ENCODE measurements at regions not wholly inside any gene's neighbourhood (a gene's known extent, or its start where the extent isn't known, plus 50 kb on each side); places are given as distances from the start of the nearest gene placed in this dataset.
"Not testable (repeated sequence)": the region's sequence is repeated elsewhere in the genome, so short reads cannot be mapped to it uniquely, and the experiment has no call there.

DNA sequence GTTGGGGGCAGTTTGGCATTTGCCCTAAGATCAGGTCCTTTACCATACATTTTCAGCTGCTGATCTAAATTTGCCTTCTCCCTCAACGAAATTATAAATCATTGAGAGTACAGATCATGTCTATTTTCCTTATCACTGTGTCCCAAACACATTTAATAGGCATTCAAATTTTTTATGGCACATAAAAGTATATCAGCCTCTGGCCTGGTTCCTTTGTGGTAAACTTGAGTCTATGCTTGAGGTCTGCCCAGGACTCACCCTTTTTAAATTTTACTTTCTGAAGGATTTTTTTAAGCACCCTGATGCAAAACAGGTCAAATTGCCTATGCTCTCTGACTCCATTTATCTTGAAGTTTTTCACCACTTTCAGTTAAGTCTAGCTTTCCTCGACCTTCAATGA lies 163.6 kb upstream of the GRIN3A start:
- no peak for DNase-seq (ENCODE audit: low read depth in 4 of 4, low spot score in 3 of 4)

DNA sequence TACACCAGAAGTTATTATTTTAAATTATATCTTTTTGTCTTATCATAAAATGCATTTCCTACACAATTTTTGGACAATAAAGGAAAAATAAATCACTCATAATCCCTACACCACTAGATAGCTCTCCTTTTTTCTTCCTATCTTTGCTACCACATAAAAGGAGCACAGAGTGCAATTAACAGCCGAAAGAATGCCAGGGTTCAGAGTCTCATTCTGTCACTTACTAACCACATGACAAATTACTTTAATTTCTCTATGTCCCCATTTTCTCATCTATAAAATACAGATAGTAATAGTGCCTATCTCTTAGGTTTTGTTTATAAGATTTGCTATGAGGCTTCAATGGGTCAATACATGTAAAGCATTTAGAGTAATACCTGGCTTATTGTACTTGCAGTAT lies 158.7 kb upstream of the GRIN3A start:
- no peak for DNase-seq (ENCODE audit: low read depth in 4 of 4, low spot score in 3 of 4)

DNA sequence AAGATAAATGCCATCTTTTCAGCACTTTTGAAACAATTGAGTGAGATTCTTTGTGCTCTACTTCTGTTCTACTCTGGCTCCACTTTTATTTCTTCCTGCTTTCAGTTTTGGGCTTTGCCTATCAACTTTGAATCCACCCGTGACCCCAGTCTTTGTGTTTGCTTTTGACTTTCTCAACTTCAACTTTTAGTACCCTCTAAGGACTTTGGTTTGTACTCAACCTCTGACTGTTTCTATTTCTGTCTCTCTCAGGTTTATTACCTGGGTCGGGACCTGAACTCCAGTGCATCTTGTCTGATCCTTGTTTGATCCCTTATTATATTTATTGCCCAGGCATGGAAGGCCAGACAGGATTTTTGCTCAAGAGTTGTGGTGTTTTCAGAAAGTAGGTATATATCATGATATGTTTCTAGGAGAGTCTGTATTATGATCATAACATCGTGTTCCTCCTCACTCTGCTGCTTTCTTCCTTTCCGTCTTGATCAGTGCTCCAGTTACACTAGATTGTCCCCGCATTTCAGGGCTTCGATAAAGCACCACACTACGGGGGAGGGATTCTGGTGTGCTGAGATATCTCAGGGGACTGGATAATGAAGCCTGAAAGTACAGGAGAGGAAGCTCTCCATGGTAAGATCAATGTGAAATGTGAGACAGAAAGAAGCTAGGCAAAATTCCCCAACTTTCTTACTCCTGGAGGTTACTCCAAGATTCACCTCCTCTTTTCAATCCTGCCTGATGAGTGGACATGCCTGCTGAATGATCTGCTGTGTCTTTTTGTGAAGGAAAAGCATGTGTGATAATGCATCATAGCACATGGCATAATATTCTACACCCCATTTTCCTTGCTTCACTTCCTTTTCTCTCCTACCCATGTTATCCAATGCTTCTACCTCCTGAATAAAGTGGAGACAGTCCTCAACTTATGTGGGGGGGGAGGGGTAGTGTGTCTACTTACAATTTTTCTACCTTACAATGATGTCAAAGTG lies 155.5 kb upstream of the GRIN3A start:
- DNase-seq (ENCODE audit: low read depth in 4 of 4, low spot score in 3 of 4), result peak in 1 of 4 donors; percentile 1

DNA sequence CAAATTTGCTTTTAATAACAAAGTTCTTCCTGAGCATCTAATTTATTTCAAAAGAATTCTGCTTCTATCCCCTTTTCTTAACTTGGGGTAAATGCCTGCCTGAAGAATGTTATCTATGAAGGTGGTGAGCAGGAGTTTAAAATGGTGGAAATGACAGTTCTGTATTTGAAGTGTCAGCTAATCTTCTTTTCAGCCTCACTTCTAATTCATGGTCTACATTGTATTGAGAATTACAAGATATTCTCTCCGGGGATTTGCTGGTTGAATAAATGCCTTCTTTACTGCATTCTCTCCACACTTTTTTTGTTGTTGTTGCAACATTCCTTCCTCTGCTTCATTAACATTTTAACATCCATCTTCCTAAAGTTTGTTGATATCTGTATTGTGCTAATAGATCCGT lies 143.1 kb upstream of the GRIN3A start:
- DNase-seq (ENCODE audit: low read depth in 4 of 4, low spot score in 3 of 4), result no peak

DNA sequence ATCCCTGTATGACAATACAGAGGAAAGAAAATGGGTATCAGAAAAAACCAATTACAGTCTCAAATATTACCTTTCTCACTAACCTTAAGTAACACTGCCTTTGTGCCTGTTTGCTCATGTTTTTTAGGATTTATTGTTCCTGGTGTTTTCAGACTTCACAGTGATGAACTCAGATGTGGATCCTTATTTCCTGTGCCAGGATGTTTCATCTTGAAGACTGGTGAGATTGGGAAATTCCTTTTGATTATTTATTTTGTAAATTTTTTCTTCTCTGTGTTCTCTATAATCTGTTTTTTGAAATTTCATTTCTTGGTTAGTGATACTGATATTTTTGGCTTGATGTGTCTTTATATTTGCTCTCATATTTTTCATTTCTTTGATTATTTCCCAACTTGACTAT lies 142.4 kb upstream of the GRIN3A start:
- DNase-seq (ENCODE audit: low read depth in 4 of 4, low spot score in 3 of 4), result no peak

DNA sequence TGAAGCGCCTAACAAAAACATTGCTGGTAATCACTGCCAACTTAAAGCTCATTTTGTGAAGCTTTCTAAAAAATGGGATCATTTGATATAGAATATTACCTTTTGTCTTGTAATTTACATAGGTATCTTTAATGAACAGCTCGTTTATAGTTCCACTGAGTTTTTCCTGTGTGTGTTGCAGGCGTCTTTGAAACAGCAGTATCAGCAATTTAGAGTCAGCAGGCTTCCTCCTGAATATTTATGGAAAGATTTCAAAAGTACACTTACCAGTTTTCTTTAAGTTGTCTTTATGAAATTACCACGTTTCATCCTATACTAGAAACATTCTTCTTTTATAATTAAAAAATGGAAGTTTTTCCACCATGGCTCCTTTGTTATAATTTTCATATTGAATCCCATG lies 140.3 kb upstream of the GRIN3A start:
- DNase-seq (ENCODE audit: low read depth in 4 of 4, low spot score in 3 of 4), result no peak

DNA sequence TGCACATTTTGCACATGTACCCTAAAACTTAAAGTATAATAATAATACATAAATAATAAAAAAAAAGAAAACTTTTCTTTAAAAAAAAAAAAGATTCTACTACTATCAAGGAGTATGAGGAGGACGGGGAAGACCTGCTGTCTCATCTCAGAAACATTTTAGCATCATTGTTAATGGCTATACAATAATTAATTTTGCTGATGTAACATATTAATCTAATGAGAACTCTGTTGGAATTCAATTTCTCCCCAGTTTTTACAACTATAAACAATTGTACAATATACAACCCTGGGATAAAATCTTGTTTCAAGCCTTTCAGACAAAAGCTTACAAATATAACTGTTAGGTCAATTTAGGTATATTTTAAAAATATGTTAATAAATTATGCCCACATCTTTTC lies 139.0 kb upstream of the GRIN3A start:
- DNase-seq (ENCODE audit: low read depth in 4 of 4, low spot score in 3 of 4), result no peak

DNA sequence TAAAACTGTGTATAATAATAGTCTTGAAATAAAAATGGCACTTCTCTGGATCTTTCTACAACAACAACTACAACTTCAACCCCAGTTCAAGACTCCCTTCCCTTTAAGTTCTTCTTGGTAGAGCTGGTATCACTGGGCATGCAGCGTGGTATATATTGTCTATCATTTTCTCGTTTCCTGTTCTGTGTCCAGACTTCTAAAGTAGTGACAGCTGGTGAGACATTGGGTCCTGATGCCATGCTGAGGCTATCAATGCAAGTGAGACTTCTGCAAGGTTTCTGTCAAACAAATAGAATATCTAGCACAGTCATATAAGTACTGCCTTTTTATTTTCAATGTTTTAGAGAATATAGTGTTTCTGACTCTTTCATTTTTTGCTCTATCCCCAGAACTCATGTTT lies 123.0 kb upstream of the GRIN3A start:
- DNase-seq (ENCODE audit: low read depth in 4 of 4, low spot score in 3 of 4), result no peak

DNA sequence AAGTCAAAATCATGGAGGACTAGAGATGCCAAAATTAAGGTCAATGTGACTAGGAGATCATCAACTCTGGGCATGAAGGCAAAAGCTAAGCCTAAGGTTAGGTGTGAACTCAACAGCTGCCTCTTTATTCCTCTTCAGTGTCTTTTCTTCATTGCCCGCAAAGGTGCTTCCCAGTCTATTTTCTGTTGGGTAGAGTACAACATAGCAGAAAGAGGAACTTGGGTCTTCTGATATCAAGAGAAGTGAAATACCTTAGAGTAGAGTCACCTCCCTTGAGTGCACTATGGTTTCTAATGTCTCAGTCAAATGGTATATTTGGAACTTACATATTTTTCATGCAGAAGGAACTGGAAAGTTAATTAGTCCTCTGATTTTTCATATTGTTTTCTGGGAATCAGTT lies 122.5 kb upstream of the GRIN3A start:
- DNase-seq (ENCODE audit: low read depth in 4 of 4, low spot score in 3 of 4), result no peak

DNA sequence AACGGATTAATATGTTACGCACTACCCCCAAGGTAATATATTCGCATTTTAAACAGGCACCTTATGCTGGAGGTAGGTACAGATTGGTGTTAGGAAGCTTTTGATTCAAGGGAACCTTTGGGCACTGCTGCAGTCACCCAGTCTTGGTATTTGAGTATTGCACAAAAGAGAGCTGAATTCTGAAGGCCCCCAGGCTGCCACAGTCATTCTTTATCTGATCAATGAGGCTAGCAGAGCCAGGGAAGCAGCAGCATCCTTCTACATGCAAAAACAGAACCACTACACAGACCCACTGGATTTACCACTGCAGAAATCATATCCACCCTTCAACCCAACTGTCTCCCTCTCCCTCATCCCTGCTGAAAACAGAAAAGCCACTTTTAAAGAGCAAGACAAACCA lies 121.2 kb upstream of the GRIN3A start:
- no peak for DNase-seq (ENCODE audit: low read depth in 4 of 4, low spot score in 3 of 4)

DNA sequence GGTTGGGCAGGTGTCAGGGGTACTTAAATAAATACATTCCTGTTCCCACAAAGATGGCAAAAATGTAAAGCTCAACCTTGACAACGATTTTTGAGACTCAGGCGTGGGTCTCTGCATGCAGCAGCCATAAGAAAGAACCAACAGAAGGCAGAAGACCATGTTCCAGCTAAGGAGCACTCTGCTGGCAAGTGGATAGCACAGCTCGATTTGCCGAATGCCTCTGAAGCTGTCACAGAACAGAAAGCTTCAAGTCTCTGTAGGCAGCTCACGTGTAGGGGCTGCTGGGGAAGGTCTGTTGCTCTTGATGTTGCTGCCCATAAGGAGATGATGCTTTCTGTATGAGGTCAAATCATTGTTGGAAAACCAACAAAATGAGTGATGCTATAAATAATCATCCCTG lies 119.6 kb upstream of the GRIN3A start:
- DNase-seq (ENCODE audit: low read depth in 4 of 4, low spot score in 3 of 4), result no peak

DNA sequence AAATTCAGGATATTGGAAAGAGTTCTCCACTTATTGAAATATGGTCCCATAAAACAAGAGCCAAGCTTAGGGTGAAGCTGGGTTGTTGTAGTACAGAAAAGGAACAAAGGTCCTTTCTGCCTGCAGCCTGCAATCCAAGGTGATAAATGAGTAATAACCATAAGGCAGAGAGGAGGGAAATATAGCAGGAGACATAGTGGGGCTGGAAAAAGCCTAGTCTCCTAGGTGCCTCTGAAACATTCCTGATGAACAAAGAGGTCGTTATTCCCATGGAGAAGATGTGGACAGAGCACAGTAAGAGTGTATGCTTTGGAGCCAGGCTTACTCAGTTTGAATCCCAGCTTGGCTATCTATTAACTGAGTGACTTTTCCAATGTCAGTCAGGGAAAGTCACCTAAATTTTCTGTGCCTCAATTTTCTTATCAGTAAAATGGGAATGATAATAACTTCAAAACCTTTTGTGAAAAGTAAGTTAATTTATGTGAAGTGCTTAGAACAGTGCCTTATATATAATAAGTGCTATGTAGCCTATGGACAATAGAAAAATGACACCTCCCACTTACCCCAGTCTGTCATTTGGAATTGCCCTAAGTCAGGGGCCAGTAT lies 110.8 kb upstream of the GRIN3A start:
- DNase-seq (ENCODE audit: low read depth in 4 of 4, low spot score in 3 of 4), result no peak

DNA sequence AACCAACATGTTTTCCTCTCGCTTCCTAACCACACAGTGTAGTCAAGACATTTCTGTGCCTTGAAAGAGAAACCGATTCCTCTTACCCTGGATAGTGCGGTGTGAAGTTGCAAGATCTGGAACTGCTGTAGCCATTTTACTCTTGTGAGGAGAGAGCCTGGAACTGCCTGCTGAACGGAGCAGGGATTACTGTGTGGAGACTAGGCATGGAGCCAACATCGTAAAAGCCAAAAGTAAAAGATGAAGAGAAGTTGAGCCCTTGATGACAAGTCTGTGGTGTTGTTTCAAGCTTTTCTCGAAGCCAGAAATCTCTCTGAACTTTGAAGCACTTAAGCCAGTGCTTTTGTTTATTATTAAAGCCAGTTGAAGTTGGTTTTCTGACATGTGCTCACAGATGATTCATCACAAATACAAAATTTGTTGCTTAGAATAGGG lies 110.1 kb upstream of the GRIN3A start:
- peak; percentile 27 to 59 (median 43) for DNase-seq (ENCODE audit: low read depth in 4 of 4, low spot score in 3 of 4)

DNA sequence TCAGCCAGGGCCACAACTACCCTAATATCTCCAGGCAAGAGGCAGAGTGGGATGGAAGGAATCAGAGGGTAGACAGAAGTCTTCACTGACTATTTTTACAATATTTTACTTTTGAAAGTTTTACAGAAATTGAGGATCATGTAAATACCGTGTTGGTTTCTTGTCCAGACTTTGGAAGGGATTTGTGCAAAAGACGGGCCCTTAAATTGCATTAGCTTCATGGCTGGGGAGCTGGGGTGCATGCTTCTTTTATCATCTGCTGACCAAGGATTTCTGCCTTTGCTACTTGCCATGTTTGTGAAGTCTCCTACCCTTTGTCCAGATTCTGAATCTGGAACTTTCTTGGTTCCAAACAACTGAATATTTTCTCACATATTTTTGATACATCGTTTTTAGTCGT lies 107.7 kb upstream of the GRIN3A start:
- no peak for DNase-seq (ENCODE audit: low read depth in 4 of 4, low spot score in 3 of 4)

DNA sequence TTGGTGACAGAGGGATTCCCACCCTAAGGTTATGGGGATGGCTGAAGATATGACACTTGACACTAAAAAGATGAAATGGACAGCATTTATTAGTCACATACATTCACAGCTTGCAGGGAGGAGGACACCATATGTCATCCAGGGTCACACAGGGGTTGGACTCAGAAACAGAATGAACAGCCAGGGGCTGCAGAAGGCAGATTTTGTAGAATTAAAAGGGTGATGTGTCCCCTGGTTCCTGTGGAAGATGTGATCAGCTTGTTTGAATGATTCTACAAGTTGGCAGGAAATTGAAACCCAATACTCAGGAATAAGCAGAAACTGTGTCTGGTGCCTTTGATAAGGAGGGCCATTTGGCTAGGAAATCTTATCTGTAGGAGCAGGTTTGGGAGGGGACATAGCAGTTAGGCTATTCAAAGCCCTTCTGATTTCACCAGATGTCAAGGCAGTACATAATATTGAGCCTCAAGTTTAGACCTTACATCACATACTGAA lies 102.3 kb upstream of the GRIN3A start:
- no peak for DNase-seq (ENCODE audit: low read depth in 4 of 4, low spot score in 3 of 4)

DNA sequence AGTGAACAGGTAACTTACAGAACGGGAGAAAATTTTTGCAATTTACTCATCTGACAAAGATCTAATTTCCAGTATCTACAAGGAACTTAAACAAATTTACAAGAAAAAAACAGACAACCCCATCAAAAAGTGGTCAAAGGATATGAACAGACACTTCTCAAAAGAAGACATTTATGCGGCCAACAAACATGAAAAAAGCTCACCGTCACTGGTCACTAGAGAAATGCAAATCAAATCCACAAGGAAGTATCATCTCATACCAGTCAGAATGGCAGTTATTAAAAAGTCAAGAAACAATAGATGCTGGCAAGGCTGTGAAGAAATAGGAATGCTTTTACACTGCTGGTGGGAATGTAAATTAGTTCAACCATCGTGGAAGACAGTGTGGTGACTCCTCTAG lies 100.5 kb upstream of the GRIN3A start:
- DNase-seq (ENCODE audit: low read depth in 4 of 4, low spot score in 3 of 4), result not testable (repeated sequence)

DNA sequence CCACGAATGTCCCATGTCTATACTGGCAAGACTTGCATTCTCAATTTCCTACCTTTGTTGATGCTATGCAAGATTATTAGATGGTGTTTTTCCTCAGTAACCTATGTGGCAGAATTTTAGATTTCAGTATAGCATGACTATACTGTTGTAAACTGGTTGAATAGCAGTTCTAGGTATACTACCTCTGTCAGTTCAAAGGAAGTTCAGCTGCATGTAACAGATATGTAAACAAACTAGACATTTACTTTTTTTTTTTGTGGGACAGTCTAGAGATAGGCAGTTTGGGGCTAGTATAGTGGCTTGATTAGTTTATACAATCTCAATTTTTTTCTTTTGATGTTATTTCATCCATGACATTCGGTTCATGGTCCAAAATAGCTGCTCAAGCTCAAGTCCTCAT lies 97.6 kb upstream of the GRIN3A start:
- DNase-seq (ENCODE audit: low read depth in 4 of 4, low spot score in 3 of 4), result no peak

DNA sequence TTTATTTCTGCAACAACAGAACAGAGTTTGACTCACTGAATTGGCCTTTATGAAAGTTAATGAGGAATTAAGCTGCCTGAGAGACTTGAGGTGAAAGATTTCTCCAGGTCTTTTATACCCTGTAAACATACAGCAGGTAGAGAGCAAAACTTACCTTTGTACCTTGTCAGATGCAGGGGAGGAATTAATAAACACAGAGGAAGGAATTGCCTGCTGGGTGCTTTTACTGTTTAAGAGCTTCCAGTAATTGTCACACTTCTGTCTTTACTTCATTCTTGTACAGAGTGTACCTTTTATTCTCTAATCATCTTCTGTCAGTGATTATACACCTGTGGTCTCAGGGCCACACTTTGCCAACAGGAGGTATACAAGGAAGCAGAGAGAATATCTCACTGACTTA lies 94.0 kb upstream of the GRIN3A start:
- DNase-seq (ENCODE audit: low read depth in 4 of 4, low spot score in 3 of 4), result no peak

DNA sequence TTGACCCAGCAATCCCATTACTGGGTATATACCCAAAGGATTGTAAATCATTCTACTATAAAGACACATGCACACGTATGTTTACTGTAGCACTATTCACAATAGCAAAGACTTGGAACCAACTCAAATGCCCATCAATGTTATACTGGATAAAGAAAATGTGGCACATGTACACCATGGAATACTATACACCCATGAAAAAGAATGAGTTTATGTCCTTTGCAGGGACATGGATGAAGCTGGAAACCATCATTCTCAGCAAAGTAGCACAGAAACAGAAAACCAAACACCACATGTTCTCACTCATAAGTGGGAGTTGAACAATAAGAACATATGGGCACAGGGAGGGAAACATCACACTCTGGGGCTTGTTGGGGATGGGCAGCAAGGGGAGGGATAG lies 83.0 kb upstream of the GRIN3A start:
- DNase-seq (ENCODE audit: low read depth in 4 of 4, low spot score in 3 of 4), result not testable (repeated sequence)

DNA sequence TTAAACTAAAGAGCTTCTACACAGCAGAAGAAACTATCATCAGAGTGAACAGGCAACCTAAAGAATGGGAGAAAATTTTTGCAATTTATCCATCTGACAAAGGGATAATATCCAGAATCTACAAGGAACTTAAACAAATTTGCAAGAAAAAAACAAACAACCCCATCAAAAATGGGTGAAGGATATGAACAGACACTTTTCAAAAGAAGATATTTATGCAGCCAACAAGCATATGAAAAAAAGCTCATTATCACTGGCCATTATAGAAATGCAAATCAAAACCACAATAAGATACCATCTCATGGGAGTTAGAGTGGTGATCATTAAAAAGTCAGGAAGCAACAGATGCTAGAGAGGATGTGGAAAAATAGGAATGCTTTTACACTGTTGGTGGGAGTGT lies 82.5 kb upstream of the GRIN3A start:
- DNase-seq (ENCODE audit: low read depth in 4 of 4, low spot score in 3 of 4), result not testable (repeated sequence)

DNA sequence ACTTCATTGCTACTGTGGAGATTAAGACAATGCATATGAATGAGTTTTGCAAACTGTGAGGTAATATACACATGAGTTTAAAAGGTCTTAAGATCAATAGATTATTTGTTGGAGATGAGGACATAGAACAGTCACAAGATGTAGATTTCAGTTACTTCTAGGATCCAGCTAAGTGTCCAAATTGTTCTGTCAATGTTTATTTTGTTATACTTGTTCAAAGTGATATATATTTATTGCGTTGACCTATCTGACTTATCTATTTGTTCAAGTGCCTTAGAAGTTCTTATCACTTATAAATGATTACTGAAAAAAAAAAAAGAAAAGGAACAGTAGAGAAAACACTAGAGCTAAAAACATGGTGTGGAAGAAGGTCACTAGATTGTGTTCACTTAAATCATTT lies 75.6 kb upstream of the GRIN3A start:
- DNase-seq (ENCODE audit: low read depth in 4 of 4, low spot score in 3 of 4), result no peak

DNA sequence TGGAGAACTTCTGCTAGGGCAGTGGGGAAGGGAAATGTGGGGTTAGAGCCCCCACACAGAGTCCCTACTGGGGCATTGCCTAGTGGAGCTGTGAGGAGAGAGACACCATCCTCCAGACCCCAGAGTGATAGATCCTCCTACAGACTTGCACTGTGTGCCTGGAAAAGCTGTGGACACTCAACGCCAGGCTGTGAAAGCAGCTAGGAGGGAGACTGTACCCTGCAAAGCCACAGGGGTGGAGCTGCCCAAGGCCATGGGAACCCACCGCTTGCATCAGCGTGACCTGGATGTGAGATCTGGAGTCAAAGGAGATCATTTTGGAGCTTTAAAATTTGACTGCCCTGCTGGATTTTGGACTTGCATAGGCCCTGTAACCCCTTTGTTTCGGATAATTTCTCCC lies 69.4 kb upstream of the GRIN3A start:
- not testable (repeated sequence) for DNase-seq (ENCODE audit: low read depth in 4 of 4, low spot score in 3 of 4)

All from left renal pelvis (tissue), 4 donors.